PC-9 (cell line): ENCODE measurements at regions not wholly inside any gene's neighbourhood (a gene's known extent, or its start where the extent isn't known, plus 50 kb on each side); places are given as distances from the start of the nearest gene placed in this dataset.

Source experiments
- BruUV-seq: library from RNA; stranded (reverse); fragments of 400-500 nt; replicated peaks from 2 replicates; lab custom pipeline; 2021; lab: Mats Ljungman, UMichigan
- CTCF ChIA-PET: fragments of 300-600 bp; sonication (Branson Sonifier 250); formaldehyde crosslinking; loops from one replicate; lab custom pipeline; 2022; ENCODE audit warnings: antibody characterized with exemption; lab: Charles Lee
- POLR2A ChIA-PET: fragments of 300-600 bp; sonication (Branson Sonifier 250); formaldehyde crosslinking; loops from one replicate; lab custom pipeline; 2022; ENCODE audit warnings: antibody characterized with exemption; ENCODE audit not compliant: unreplicated experiment; lab: Charles Lee
- DNase-seq, 2 experiments: peaks; one replicate each; pipeline versions ENCODE4 v3.0.0 to v3.0.0-alpha.2; 2015 to 2022; ENCODE audit warnings: mixed read lengths in 1 of 2
- H2AFZ ChIP-seq: fragments of 200-600 bp; sonication (generic); 2 replicates; pipeline ENCODE4 v1.8.1; 2017; ENCODE audit warnings: antibody characterized with exemption
- H3F3A ChIP-seq: fragments of 200-600 bp; sonication (generic); 2 replicates; pipeline ENCODE4 v1.8.1; 2017; ENCODE audit warnings: antibody characterized with exemption, mild to moderate bottlenecking, low read depth; ENCODE audit not compliant: insufficient read depth
- H3K27ac ChIP-seq: fragments of 200-600 bp; sonication (generic); 2 replicates; pipeline ENCODE4 v1.6.1; 2016; ENCODE audit warnings: mixed run types
- H3K27me3 ChIP-seq: fragments of 200-600 bp; sonication (generic); 2 replicates; pipeline ENCODE4 v1.6.1; 2016; ENCODE audit warnings: low read depth, mixed run types; ENCODE audit not compliant: insufficient read depth
- H3K36me3 ChIP-seq: fragments of 200-600 bp; sonication (generic); 2 replicates; pipeline ENCODE4 v1.6.1; 2016; ENCODE audit warnings: low read depth, mixed run types
- H3K4me1 ChIP-seq: fragments of 200-600 bp; sonication (generic); replicated peaks from 2 replicates; pipeline ENCODE4 v1.6.1; 2016; ENCODE audit warnings: mixed run types; ENCODE audit not compliant: insufficient read depth
- H3K4me2 ChIP-seq: fragments of 200-600 bp; sonication (generic); 2 replicates; pipeline ENCODE4 v1.6.1; 2017; ENCODE audit warnings: mixed run types
- H3K4me3 ChIP-seq: fragments of 200-600 bp; sonication (generic); 2 replicates; pipeline ENCODE4 v1.6.1; 2016; ENCODE audit warnings: mixed run types
- H3K79me2 ChIP-seq: fragments of 200-600 bp; sonication (generic); 2 replicates; pipeline ENCODE4 v1.6.1; 2017; ENCODE audit warnings: low read depth, mixed run types
- H3K9me2 ChIP-seq: fragments of 200-600 bp; sonication (generic); 2 replicates; pipeline ENCODE4 v1.8.1; 2017; ENCODE audit warnings: mild to moderate bottlenecking; ENCODE audit not compliant: insufficient read depth
- H3K9me3 ChIP-seq: fragments of 200-600 bp; sonication (generic); 2 replicates; pipeline ENCODE4 v1.8.1; 2016; ENCODE audit warnings: low read depth; ENCODE audit not compliant: insufficient read depth
- H4K20me1 ChIP-seq: fragments of 200-600 bp; sonication (generic); 2 replicates; pipeline ENCODE4 v1.8.1; 2017; ENCODE audit not compliant: insufficient read depth
- EZH2 ChIP-seq: fragments of 200-600 bp; sonication (generic); IDR thresholded peaks from 2 replicates; pipeline ENCODE4 v1.8.0; 2017; ENCODE audit warnings: antibody characterized with exemption, low read depth
- intact Hi-C: fragments of 100-400 bp; cut with micrococcal nuclease; formaldehyde crosslinking; loops from one replicate; pipeline ENCODE4 v1.10.0; 2022; ENCODE audit not compliant: unreplicated experiment
- TF ChIP-seq, protein P1 (sequence below): fragments of 200-600 bp; sonication (generic); conservative IDR thresholded peaks from 2 replicates; pipeline ENCODE4 v1.6.1; 2017; ENCODE audit warnings: mixed run types, antibody characterized with exemption, mild to moderate bottlenecking, moderate library complexity

DNA sequence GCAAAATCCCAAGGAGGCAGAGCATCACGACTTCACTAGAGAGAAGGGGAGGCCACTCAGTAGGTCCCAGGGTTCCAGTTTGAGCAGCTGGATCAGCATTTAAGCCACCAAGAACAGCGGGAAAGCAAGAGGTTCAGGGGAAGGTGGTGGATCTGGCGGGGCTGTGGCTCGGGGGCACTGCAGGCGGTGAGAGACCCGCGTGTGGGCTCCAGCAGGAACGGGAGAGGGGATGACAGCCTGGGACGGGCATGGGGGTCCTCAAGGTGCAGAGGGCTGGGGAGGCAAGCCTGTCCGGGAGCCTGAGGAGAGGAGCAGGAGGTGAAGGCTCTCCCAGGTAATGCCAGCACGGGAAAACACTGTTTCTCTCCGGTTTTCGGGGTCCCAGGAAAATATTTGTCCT lies 123.6 kb downstream of the IRX2 start:
- Histone ChIP-seq H3K79me2 (no peaks in the 10 kb centered on the region), H3K36me3 (no peaks in the 10 kb centered on the region), H3K4me3 (no peak overlapping the region), H3K27me3 (peaks cover 96% of the 10 kb centered on the region), H2AFZ (no peak overlapping the region), H3K9me3 (no peaks in the 10 kb centered on the region), H3K27ac (no peak overlapping the region), H3K9me2 (no peaks in the 10 kb centered on the region), H3K4me2 (no peak overlapping the region), H4K20me1 (no peaks in the 10 kb centered on the region), H3F3A (no peaks in the 10 kb centered on the region), H3K4me1 (no peaks in the 10 kb centered on the region)
- ChIA-PET CTCF (no interaction called here), POLR2A (no interaction called here)
- no peak for TF ChIP-seq EZH2
- TF ChIP-seq, protein P1, sequence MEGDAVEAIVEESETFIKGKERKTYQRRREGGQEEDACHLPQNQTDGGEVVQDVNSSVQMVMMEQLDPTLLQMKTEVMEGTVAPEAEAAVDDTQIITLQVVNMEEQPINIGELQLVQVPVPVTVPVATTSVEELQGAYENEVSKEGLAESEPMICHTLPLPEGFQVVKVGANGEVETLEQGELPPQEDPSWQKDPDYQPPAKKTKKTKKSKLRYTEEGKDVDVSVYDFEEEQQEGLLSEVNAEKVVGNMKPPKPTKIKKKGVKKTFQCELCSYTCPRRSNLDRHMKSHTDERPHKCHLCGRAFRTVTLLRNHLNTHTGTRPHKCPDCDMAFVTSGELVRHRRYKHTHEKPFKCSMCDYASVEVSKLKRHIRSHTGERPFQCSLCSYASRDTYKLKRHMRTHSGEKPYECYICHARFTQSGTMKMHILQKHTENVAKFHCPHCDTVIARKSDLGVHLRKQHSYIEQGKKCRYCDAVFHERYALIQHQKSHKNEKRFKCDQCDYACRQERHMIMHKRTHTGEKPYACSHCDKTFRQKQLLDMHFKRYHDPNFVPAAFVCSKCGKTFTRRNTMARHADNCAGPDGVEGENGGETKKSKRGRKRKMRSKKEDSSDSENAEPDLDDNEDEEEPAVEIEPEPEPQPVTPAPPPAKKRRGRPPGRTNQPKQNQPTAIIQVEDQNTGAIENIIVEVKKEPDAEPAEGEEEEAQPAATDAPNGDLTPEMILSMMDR = no peak
- no TSS peak for BruUV-seq
- DNase-seq = no peak
- intact Hi-C loops = no loop called here

DNA sequence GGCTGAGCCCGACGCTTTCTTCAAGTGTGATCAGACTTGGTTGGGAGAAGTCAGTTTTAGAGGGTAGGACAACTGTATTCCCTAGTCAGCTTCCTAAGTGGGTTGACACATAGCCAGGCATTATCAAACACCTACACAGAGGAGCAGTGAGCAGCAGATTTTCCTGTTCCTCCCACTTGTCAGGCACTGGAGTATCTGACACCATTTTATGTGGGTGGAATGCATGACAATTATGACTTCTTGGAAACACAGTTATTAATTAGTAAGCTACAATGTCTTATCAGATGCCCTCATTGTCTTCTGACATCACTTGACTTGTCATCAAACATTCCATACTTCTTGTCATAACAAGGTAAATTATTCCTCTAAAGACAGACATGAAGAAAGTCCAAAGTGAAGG lies 124.9 kb downstream of the IRX2 start:
- Histone ChIP-seq H3K79me2 (no peaks in the 10 kb centered on the region), H3K4me2 (no peak overlapping the region), H3K9me2 (no peaks in the 10 kb centered on the region), H3K9me3 (no peaks in the 10 kb centered on the region), H3K27me3 (peaks cover 96% of the 10 kb centered on the region), H2AFZ (no peak overlapping the region), H3K4me1 (no peaks in the 10 kb centered on the region), H3K36me3 (no peaks in the 10 kb centered on the region), H3K4me3 (no peak overlapping the region), H3K27ac (no peak overlapping the region), H3F3A (no peaks in the 10 kb centered on the region), H4K20me1 (no peaks in the 10 kb centered on the region)
- TF ChIP-seq, protein P1 = no peak
- no peak for TF ChIP-seq EZH2
- ChIA-PET POLR2A (no interaction called here), CTCF (no interaction called here)
- no peak for DNase-seq
- BruUV-seq = no TSS peak
- intact Hi-C loops = no loop called here

DNA sequence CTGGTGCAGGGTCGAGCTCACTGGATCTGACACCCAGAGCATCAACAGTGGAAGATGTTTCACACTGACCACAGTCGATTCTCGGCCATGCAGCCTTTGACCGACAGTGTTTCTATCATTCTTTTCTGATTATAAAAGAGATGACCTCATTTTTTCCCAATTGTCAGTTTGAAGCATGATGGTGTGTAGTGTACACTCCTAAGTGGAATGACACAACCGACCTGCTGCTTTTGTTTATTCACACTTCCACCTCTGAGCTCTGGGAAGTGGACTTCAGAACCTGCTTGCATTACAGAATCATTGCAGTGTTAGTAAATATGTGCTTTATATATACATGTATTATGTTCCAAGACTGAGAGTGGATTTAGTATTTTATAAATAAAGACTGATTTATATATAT lies 128.6 kb downstream of the IRX2 start:
- CTCF ChIA-PET = no interaction called here
- H2AFZ ChIP-seq = no peak overlapping the region

More for the DNA sequence above, 128.6 kb downstream of the IRX2 start:
- no peaks in the 10 kb centered on the region for H3K4me1 ChIP-seq
- H3K4me3 ChIP-seq = no peak overlapping the region
- intact Hi-C loops = no loop called here
- peaks cover 96% of the 10 kb centered on the region for H3K27me3 ChIP-seq
- DNase-seq = no peak
- H3K27ac ChIP-seq = no peak overlapping the region
- POLR2A ChIA-PET = no interaction called here
- H3K9me3 ChIP-seq = no peaks in the 10 kb centered on the region
- no TSS peak for BruUV-seq
- H3K79me2 ChIP-seq = no peaks in the 10 kb centered on the region
- no peaks in the 10 kb centered on the region for H3K36me3 ChIP-seq
- H3F3A ChIP-seq = no peaks in the 10 kb centered on the region
- TF ChIP-seq EZH2 = no peak
- TF ChIP-seq, protein P1 = no peak
- H3K9me2 ChIP-seq = no peaks in the 10 kb centered on the region
- H3K4me2 ChIP-seq = no peak overlapping the region
- no peaks in the 10 kb centered on the region for H4K20me1 ChIP-seq
